Retinal pigment epithelial cell (primary cell): ENCODE measurements at regions not wholly inside any gene's neighbourhood (a gene's known extent, or its start where the extent isn't known, plus 50 kb on each side); places are given as distances from the start of the nearest gene placed in this dataset.

Source experiments
- DNase-seq: peaks from one replicate; pipeline ENCODE4 v3.0.0-alpha.2; 2010; ENCODE audit warnings: low read depth
- H3K4me3 ChIP-seq: 2 replicates; pipeline ENCODE4 v1.5.1; 2011; ENCODE audit warnings: mild to moderate bottlenecking, low read length, control low read depth, moderate library complexity
- TF ChIP-seq, protein P1 (sequence below): conservative IDR thresholded peaks from 2 replicates; pipeline ENCODE4 v1.5.1; 2011; ENCODE audit warnings: low read depth, low read length, control low read depth, inconsistent platforms

DNA sequence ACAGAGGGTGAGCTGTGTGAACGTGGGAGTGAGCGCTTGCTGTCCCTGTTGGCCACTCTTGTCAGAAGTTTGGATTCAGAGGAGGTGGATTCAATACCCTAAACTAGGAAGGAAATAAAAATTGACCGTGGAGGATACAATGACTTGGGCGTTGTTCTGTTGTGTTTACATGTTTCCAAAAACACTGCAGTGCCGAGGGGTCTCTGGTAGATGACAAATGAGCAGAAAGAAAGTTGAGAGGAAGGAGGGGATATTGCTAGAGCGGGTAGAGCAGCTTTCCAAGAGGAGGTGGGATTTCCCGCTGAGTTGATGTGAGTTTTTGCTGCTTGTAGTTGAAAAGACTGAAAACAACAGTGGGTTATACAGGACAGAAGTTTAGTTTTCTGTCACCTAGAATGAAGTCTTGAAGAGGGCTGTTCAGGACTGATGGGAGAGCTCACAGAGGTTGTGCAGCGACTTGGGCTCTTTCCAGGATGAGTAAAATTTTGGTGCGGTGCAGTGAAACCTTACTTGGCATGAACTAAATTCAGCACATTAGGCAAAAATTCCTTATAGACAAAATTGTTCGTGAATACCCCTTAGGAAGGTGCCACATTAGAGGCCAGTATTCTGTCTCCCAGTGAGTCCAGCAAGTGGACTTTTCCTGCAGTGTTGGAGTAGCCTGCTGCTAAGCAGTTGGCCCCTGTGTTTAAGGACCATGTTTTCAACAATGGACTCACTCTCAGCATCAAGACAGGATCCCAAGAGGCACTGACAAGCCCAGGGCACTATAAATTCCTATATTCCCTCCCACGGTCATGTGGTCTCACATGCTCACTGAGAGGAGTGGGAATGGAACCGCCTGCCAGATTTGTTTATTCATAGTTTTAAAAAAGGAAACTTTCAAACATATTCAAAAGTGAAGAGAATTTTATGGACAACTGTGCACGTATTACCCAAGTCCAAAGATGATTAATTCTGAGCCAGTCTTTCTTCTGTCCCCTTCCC is 435.0 kb upstream of the C2CD4B start:
- TF ChIP-seq, protein P1, sequence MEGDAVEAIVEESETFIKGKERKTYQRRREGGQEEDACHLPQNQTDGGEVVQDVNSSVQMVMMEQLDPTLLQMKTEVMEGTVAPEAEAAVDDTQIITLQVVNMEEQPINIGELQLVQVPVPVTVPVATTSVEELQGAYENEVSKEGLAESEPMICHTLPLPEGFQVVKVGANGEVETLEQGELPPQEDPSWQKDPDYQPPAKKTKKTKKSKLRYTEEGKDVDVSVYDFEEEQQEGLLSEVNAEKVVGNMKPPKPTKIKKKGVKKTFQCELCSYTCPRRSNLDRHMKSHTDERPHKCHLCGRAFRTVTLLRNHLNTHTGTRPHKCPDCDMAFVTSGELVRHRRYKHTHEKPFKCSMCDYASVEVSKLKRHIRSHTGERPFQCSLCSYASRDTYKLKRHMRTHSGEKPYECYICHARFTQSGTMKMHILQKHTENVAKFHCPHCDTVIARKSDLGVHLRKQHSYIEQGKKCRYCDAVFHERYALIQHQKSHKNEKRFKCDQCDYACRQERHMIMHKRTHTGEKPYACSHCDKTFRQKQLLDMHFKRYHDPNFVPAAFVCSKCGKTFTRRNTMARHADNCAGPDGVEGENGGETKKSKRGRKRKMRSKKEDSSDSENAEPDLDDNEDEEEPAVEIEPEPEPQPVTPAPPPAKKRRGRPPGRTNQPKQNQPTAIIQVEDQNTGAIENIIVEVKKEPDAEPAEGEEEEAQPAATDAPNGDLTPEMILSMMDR = no peak

DNA sequence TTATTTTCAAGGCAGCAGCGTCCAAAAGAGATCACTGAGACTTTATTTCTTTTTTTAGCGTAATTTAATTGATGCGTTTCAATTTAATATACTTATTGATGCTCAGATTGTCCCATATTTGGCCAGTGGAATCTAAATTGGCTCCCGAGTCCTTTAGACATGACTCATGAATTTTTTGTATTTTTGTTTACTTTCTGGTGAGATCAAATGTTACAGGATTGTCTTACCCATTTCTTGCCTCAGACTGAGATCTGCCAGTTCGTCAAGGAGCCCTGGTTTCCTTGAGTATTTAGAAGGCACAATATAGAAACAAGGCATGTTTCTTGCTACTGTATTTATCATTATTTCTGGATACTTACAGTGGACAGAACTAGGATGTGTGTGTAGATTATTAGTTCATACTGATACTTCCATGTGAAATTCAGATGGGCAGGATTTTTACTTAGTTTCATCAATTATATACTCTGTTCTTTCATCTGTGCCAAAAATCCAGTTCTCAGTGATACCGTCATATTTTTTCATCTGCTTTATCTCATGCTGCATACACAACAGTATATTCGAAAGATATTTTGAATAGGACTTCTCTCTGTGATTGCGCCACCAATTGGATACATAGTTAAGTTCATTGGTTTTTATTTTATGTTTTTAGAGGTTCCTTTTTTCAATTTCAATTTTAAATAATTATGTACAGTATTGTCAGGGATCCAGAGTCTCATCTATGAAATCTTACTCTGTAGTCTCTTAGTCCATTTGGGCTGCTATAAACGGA is 436.9 kb upstream of the C2CD4B start:
- no peak overlapping the region for H3K4me3 ChIP-seq
- TF ChIP-seq, protein P1 = no peak
- no peak for DNase-seq

More for the DNA sequence above, 435.0 kb upstream of the C2CD4B start:
- no peak overlapping the region for H3K4me3 ChIP-seq
- DNase-seq = no peak

DNA sequence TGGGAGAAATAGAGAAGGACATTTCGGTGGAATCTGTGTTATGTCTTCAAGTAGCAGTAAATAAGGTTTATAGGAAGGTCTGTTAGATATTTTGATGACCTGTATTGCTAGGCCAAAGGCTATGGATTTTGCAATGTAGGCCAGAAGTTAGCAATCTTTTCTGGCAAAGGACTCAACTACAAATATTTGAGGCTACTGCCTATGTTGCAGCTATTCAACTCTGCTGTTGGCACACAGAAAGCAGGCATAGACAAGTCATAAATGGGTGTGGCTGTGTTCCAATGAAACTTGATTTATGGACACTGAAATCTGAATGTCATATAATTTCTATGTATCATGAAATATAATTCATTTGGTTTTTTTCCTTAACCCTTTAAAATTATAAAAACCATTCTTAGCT is 438.7 kb upstream of the C2CD4B start:
- H3K4me3 ChIP-seq = no peak overlapping the region
- TF ChIP-seq, protein P1 = no peak
- DNase-seq = no peak

DNA sequence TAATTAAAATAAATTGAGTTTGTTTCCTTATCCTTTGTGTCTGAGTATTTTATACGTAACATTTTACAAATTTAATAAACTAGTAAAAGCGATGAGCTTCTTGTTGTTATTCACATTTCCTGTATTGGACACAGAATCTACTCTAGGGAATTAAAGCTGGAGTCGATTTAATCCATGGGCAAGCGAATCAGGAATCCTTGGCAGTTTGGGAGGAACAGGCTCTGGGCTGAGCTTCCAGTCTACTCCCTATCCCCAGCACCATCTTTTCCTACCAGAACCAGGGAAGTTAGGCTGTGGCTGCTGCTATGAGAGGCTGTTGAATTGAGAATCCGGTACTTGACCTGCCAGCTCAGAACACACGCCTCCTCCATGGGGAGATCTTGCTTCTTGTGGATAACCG is 437.3 kb upstream of the TPM1 start:
- H3K4me3 ChIP-seq = no peak overlapping the region
- TF ChIP-seq, protein P1 = no peak
- no peak for DNase-seq

DNA sequence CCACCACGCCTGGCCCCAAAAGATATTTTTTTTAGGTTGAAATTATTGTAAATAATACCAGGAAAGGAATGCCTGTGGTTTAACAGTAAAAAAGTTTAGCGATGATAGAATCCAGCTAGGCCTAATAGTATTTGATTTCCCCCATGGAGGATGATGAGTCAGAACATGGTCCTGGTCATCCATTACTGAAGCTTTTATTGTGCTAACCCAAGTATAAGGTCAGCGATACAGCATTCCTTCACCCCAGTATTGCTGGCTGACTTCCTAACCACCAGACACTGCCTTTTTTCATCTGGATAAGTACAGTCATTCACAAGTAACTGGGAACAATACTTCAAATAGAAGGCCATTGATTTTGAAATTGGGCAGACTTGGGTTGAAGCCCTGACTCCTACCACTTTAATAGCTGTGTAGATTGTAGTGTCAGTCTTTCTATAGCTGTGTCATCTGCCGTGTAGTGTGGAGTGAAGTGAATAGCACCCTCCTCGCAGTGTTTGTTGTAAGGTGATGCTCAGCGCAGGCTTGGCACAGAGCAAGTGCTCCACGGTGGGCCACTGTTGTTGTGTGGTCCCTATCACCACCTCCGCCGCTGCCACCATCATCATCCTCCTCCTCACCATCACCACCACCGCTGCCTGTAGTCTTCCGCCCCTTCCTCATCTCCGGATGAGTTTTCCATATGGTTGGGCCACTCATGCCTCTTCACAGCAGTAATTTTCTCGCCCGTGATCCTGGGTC is 436.0 kb upstream of the TPM1 start:
- no peak overlapping the region for H3K4me3 ChIP-seq
- TF ChIP-seq, protein P1 = no peak
- peak; percentile 86 for DNase-seq

DNA sequence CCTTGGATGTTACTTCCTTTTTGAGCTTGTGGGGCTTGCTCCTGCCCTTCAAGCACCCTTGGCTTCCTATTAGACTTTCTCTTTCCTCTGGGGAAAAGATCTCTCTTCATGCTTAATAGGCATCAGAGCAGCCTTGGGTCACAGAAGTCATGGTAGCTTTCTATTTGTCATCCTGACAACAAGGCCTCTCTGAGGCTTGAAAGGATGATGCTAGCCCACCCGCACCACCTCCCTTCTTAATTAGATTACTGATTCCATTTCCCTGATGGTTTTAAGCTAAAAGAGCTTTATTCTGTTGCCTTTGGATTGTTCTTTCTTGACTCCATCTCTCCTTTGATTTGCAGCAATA is 435.5 kb upstream of the TPM1 start:
- no peak for DNase-seq
- H3K4me3 ChIP-seq = no peak overlapping the region
- TF ChIP-seq, protein P1 = no peak
